Upper lobe of left lung (tissue), 6 donors: ENCODE measurements at regions not wholly inside any gene's neighbourhood (a gene's known extent, or its start where the extent isn't known, plus 50 kb on each side); places are given as distances from the start of the nearest gene placed in this dataset.

Source experiments
- ATAC-seq, 2 donors: fragments of 200-7000 bp; cut with Tn5 transposase; one replicate each; pipeline ENCODE4 v1.9.1; 2022; ENCODE audit warnings: mild to moderate bottlenecking in 2 of 2, moderate library complexity in 2 of 2; ENCODE audit not compliant: low FRiP score in 2 of 2
- DNase-seq, 2 donors: peaks; one replicate each; pipeline ENCODE4 v3.0.0-alpha.2; 2019 to 2020
- H3K27ac ChIP-seq, 4 donors: fragments of 200-600 bp; sonication (generic); one replicate each; pipeline ENCODE4 v1.5.1; 2016 to 2019
- H3K27me3 ChIP-seq, 4 donors: fragments of 200-600 bp; sonication (generic); one replicate each; pipeline ENCODE4 v1.5.1; 2017 to 2019
- H3K36me3 ChIP-seq, 4 donors: fragments of 200-600 bp; sonication (generic); one replicate each; pipeline ENCODE4 v1.5.1; 2016 to 2019
- H3K4me1 ChIP-seq, 4 donors: fragments of 200-600 bp; sonication (generic); one replicate each; pipeline ENCODE4 v1.5.1; 2018 to 2019
- H3K4me3 ChIP-seq, 4 donors: fragments of 200-600 bp; sonication (generic); one replicate each; pipeline ENCODE4 v1.5.1; 2017 to 2019; ENCODE audit warnings: mild to moderate bottlenecking in 2 of 4, moderate library complexity in 1 of 4
- H3K9me3 ChIP-seq, 4 donors: fragments of 200-600 bp; sonication (generic); one replicate each; pipeline ENCODE4 v1.5.1; 2018 to 2019
- EP300 ChIP-seq, 4 donors: sonication (generic); formaldehyde crosslinking; IDR thresholded peaks; one replicate each; pipeline ENCODE4 v1.5.1; 2017; ENCODE audit warnings: antibody characterized with exemption in 4 of 4, control low read depth in 2 of 4
- POLR2A ChIP-seq, 4 donors: fragments of 450-650 bp; IDR thresholded peaks; one replicate each; pipeline ENCODE4 v1.5.1; 2016 to 2017; ENCODE audit warnings: antibody characterized with exemption in 4 of 4, mild to moderate bottlenecking in 2 of 4
- POLR2AphosphoS5 ChIP-seq, 2 donors: sonication (generic); formaldehyde crosslinking; IDR thresholded peaks; one replicate each; pipeline ENCODE4 v1.5.1; 2017; ENCODE audit warnings: antibody characterized with exemption in 2 of 2
- WGBS, 2 donors: methylation state at CpG; one replicate each; pipeline ENCODE4 v1.1.5; 2017 to 2018; 5-methylcytosine and 5-hydroxymethylcytosine counted together
- TF ChIP-seq, protein P1 (sequence below), 6 experiments: fragments of 450-650 bp in 4 of 6; fragments of 200-600 bp in 2 of 6; sonication (generic) in 2 of 6; IDR thresholded peaks; one replicate each; pipeline ENCODE4 v1.5.1; 2016 to 2019; ENCODE audit warnings: antibody characterized with exemption in 6 of 6
- donor health status: DM: no; HTN: no; CAD: no; lungs with moderate emphysema.
- donor health status: DM: no; HTN: yes; CAD: no; lungs with severe emphysema.

DNA sequence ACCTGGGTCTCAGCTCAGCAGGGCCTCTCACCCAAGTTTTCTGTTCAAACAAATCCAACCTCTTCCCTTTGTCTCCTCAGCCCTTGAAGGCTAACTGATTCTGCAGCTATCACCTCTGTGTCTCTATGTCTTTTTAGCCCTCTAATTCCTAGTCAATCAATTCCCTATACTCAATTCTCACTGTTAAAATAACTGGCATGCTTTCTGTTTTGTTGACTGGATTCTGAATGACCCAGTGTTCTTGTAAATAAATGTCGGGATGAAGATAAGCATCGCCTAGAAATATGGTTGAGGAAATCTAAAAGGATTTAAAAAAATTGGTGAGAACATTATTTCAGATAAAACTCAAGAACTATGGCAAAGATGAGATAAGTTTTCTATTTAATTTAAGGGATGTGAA, 210.2 kb downstream of the ICE1 start:
- WGBS, 2 donors: 91 to 92% methylated on average over 2 of the region's 2 CpGs
- peaks cover 0 to 4% (median 0%) of the 10 kb centered on the region in 4 donors for H3K9me3 ChIP-seq
- DNase-seq (no peak), ATAC-seq (no peak)
- no peak overlapping the region for H3K4me3 ChIP-seq
- H3K36me3 ChIP-seq: no peaks in the 10 kb centered on the region
- no peak for TF ChIP-seq POLR2A (IDR thresholded peaks at IDR 0.05)
- no peak for TF ChIP-seq POLR2AphosphoS5 (IDR thresholded peaks at IDR 0.05)
- TF ChIP-seq EP300 (IDR thresholded peaks at IDR 0.05): no peak
- TF ChIP-seq, protein P1, sequence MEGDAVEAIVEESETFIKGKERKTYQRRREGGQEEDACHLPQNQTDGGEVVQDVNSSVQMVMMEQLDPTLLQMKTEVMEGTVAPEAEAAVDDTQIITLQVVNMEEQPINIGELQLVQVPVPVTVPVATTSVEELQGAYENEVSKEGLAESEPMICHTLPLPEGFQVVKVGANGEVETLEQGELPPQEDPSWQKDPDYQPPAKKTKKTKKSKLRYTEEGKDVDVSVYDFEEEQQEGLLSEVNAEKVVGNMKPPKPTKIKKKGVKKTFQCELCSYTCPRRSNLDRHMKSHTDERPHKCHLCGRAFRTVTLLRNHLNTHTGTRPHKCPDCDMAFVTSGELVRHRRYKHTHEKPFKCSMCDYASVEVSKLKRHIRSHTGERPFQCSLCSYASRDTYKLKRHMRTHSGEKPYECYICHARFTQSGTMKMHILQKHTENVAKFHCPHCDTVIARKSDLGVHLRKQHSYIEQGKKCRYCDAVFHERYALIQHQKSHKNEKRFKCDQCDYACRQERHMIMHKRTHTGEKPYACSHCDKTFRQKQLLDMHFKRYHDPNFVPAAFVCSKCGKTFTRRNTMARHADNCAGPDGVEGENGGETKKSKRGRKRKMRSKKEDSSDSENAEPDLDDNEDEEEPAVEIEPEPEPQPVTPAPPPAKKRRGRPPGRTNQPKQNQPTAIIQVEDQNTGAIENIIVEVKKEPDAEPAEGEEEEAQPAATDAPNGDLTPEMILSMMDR (IDR thresholded peaks at IDR 0.05): no peak
- H3K4me1 ChIP-seq: no peaks in the 10 kb centered on the region
- no peak overlapping the region for H3K27ac ChIP-seq
- no peaks in the 10 kb centered on the region for H3K27me3 ChIP-seq

GRCh38 chr5:5629607-5629978, 207.1 kb downstream of the ICE1 start:
- no peaks in the 10 kb centered on the region for H3K4me1 ChIP-seq
- 72 to 76% methylated on average over 5 of the region's 5 CpGs for WGBS, 2 donors
- no peak for ATAC-seq
- no peak for DNase-seq
- no peaks in the 10 kb centered on the region for H3K36me3 ChIP-seq
- H3K4me3 ChIP-seq: no peak overlapping the region
- TF ChIP-seq, protein P1 (IDR thresholded peaks at IDR 0.05): no peak
- no peak for TF ChIP-seq EP300 (IDR thresholded peaks at IDR 0.05)
- no peak overlapping the region for H3K27ac ChIP-seq
- H3K27me3 ChIP-seq: no peaks in the 10 kb centered on the region
- H3K9me3 ChIP-seq: peaks cover 0 to 4% (median 2%) of the 10 kb centered on the region in 4 donors

DNA sequence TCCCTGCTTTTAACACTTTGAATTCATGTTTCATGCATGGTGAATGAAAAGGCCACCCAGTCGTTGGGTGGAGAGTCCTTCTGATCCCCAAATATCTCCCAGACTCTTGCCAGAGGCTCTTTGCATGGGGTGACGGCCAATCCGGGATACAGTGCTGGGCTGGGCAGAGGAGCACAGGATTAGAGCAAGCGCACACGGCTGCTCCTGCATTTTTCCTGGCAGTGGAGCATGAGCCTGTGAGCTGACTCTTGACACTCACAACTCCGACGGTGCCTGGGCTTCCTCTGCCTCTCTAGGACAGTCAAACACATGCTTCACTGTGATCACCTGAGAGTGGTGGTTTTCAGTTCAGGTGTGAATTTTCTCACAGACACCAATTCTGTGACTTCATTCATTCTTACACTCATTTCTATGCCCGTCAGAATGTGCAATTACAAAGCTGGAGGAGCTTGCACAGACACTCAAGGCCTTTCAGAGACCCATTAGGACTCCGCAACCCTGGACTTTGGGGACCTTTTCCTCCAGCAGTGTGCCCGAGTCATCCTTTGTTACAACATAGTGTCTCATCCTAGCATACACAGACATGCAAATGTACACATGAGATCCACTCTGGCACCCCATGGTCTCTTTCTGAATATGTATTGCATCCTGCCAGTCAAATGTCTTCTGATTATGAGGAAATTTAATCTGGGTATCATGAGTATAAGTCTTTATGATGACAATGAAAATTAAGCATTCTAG, 206.6 kb downstream of the ICE1 start:
- 85 to 89% methylated on average over 10 of the region's 10 CpGs for WGBS, 2 donors
- no peaks in the 10 kb centered on the region for H3K36me3 ChIP-seq
- DNase-seq: no peak
- ATAC-seq: no peak
- H3K4me3 ChIP-seq: no peak overlapping the region
- no peaks in the 10 kb centered on the region for H3K4me1 ChIP-seq
- TF ChIP-seq, protein P1 (IDR thresholded peaks at IDR 0.05): no peak
- no peak for TF ChIP-seq EP300 (IDR thresholded peaks at IDR 0.05)
- TF ChIP-seq POLR2A (IDR thresholded peaks at IDR 0.05): no peak
- no peak for TF ChIP-seq POLR2AphosphoS5 (IDR thresholded peaks at IDR 0.05)
- H3K27me3 ChIP-seq: no peaks in the 10 kb centered on the region
- peaks cover 0 to 4% (median 2%) of the 10 kb centered on the region in 4 donors for H3K9me3 ChIP-seq
- no peak overlapping the region for H3K27ac ChIP-seq

DNA sequence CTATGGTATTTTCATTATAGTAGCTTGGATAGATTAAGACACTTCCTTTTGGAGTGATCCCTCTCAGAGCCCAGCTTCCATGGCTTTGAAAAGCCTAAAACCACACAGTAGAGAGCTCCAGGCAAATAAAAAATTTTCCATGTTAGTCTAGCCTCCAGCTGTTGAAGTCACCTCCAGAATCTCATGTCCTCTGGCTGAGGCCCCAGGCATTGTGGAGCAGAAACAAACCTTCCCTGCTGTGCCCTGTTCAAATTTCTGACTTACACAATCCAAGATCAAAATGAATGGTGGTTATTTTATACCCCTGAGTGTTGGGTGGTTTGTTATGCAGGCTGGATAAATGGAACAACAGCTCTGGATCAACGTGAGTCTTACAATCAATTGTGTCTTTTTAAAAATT, 203.9 kb downstream of the ICE1 start:
- H3K4me1 ChIP-seq: no peaks in the 10 kb centered on the region
- H3K9me3 ChIP-seq: peaks cover 0 to 16% (median 11%) of the 10 kb centered on the region in 4 donors
- no peaks in the 10 kb centered on the region for H3K36me3 ChIP-seq
- no peak for DNase-seq
- WGBS, 2 donors: 95 to 96% methylated on average over 1 of the region's 1 CpG
- no peak for ATAC-seq
- TF ChIP-seq POLR2AphosphoS5 (IDR thresholded peaks at IDR 0.05): no peak
- TF ChIP-seq EP300 (IDR thresholded peaks at IDR 0.05): no peak
- TF ChIP-seq POLR2A (IDR thresholded peaks at IDR 0.05): no peak
- TF ChIP-seq, protein P1 (IDR thresholded peaks at IDR 0.05): no peak
- H3K27me3 ChIP-seq: no peaks in the 10 kb centered on the region
- H3K27ac ChIP-seq: no peak overlapping the region
- no peak overlapping the region for H3K4me3 ChIP-seq

DNA sequence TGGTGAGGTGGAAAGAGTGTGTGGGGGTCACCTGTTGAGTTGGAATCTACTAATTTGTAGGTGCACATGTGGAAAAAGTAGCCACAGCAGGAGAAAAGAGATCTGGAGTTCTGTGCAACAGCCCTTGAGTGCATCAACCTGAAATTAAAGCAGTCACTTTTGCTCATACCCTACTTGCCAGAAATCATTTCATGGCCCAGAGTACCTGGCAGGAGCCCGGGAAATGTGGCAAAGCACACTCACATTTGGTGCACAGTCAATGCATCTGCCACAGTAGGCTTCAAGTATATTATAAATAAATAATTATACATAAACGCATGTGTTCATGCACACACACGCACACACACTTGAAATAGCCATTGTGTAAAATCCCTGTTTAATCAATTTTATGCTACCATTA, 203.0 kb downstream of the ICE1 start:
- H3K27me3 ChIP-seq: no peaks in the 10 kb centered on the region
- no peak for TF ChIP-seq POLR2AphosphoS5 (IDR thresholded peaks at IDR 0.05)
- TF ChIP-seq, protein P1 (IDR thresholded peaks at IDR 0.05): no peak
- TF ChIP-seq POLR2A (IDR thresholded peaks at IDR 0.05): no peak
- no peak for TF ChIP-seq EP300 (IDR thresholded peaks at IDR 0.05)
- H3K27ac ChIP-seq: no peak overlapping the region
- ATAC-seq (no peak), DNase-seq (no peak)
- H3K36me3 ChIP-seq: no peaks in the 10 kb centered on the region
- no peak overlapping the region for H3K4me3 ChIP-seq
- no peaks in the 10 kb centered on the region for H3K4me1 ChIP-seq
- WGBS, 2 donors: 70 to 71% methylated on average over 3 of the region's 3 CpGs
- H3K9me3 ChIP-seq: peaks cover 0 to 16% (median 11%) of the 10 kb centered on the region in 4 donors
